ENCODE measurements at regions not wholly inside any gene's neighbourhood (a gene's known extent, or its start where the extent isn't known, plus 50 kb on each side); places are given as distances from the start of the nearest gene placed in this dataset.

GRCh38 chr4:103802766-103803165, 83.0 kb upstream of the TACR3 start:
- TF ChIP-seq EZH2 (IDR thresholded peaks at IDR 0.05; ENCODE audit: low read length) (no peak), CTCF (optimal IDR thresholded peaks at IDR 0.05 in 1 of 3, IDR thresholded peaks at IDR 0.05 in 1 of 3, conservative IDR thresholded peaks at IDR 0.05 in 1 of 3; ENCODE audit: extremely low read depth in 1 of 3, insufficient read depth in 2 of 3, low read length in 3 of 3) (no peak)
- Histone ChIP-seq H4K20me1 (ENCODE audit: control insufficient read depth, extremely low read depth, insufficient read depth, low read length) (no peaks in the 10 kb centered on the region), H3K4me3 (ENCODE audit: control insufficient read depth in 2 of 3, extremely low read depth in 1 of 3, insufficient read depth in 2 of 3, low read depth in 1 of 3, low read length in 3 of 3) (no peak overlapping the region), H3K9me1 (ENCODE audit: control insufficient read depth, extremely low read depth, insufficient read depth, low read length) (no peaks in the 10 kb centered on the region), H3K9me3 (ENCODE audit: control insufficient read depth, low read depth, low read length) (no peaks in the 10 kb centered on the region), H3K4me1 (ENCODE audit: control insufficient read depth, extremely low read depth, insufficient read depth, low read length) (no peaks in the 10 kb centered on the region), H3K27me3 (ENCODE audit: control insufficient read depth, extremely low read depth, insufficient read depth, low read length) (no peaks in the 10 kb centered on the region), H3K79me2 (ENCODE audit: control insufficient read depth, insufficient read depth, low read length) (no peaks in the 10 kb centered on the region), H2AFZ (ENCODE audit: control insufficient read depth, low read length) (no peak overlapping the region), H3K27ac (ENCODE audit: control insufficient read depth, insufficient read depth, low read length) (no peak overlapping the region), H3K36me3 (ENCODE audit: control insufficient read depth in 2 of 2, extremely low read depth in 1 of 2, insufficient read depth in 2 of 2, low read length in 2 of 2) (no peaks in the 10 kb centered on the region), H3K4me2 (ENCODE audit: control insufficient read depth, extremely low read depth, insufficient read depth, low read depth, low read length) (no peak overlapping the region), H3K9ac (ENCODE audit: control insufficient read depth, extremely low read depth, insufficient read depth, low read length) (no peak overlapping the region)
- DNase-seq (ENCODE audit: low read depth, low spot score) = no peak
- FAIRE-seq = no peak
- dilution Hi-C loops (cut with MboI; ENCODE audit: extremely low pct_ligation_motif_present, low sequenced_read_pairs) = no loop called here

DNA sequence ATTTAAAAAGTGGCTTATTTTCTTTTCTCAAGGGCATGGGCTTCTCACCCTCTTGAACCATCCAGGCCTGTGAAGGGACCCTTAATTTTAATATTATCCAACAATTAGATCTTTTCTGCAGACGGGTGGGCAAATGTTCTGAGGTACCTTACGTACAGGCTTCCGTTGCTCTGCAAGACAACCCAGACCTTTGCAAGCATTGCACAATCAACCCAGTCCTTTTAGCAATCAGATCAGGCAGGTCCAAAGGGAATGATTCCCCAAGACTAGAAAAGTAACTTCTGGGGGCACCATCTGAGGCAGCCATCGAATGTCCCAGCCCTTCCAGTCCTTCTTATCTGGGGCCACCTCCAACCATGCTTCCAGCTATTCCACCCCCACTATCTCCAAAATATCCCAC, 67.3 kb upstream of the TACR3 start:
- dilution Hi-C loops (cut with MboI; ENCODE audit: extremely low pct_ligation_motif_present, low sequenced_read_pairs) = no loop called here
- no peaks in the 10 kb centered on the region for H3K36me3 ChIP-seq (ENCODE audit: control insufficient read depth in 2 of 2, extremely low read depth in 1 of 2, insufficient read depth in 2 of 2, low read length in 2 of 2)
- DNase-seq (ENCODE audit: low read depth, low spot score) = no peak
- H3K27me3 ChIP-seq (ENCODE audit: control insufficient read depth, extremely low read depth, insufficient read depth, low read length) = no peaks in the 10 kb centered on the region
- H3K4me1 ChIP-seq (ENCODE audit: control insufficient read depth, extremely low read depth, insufficient read depth, low read length) = no peaks in the 10 kb centered on the region
- H4K20me1 ChIP-seq (ENCODE audit: control insufficient read depth, extremely low read depth, insufficient read depth, low read length) = no peaks in the 10 kb centered on the region
- H3K79me2 ChIP-seq (ENCODE audit: control insufficient read depth, insufficient read depth, low read length) = no peaks in the 10 kb centered on the region
- H3K9ac ChIP-seq (ENCODE audit: control insufficient read depth, extremely low read depth, insufficient read depth, low read length) = no peak overlapping the region
- H3K4me2 ChIP-seq (ENCODE audit: control insufficient read depth, extremely low read depth, insufficient read depth, low read depth, low read length) = no peak overlapping the region
- no peak overlapping the region for H3K27ac ChIP-seq (ENCODE audit: control insufficient read depth, insufficient read depth, low read length)
- H2AFZ ChIP-seq (ENCODE audit: control insufficient read depth, low read length) = no peak overlapping the region
- no peak overlapping the region for H3K4me3 ChIP-seq (ENCODE audit: control insufficient read depth in 2 of 3, extremely low read depth in 1 of 3, insufficient read depth in 2 of 3, low read depth in 1 of 3, low read length in 3 of 3)
- no peaks in the 10 kb centered on the region for H3K9me3 ChIP-seq (ENCODE audit: control insufficient read depth, low read depth, low read length)
- TF ChIP-seq CTCF (optimal IDR thresholded peaks at IDR 0.05 in 1 of 3, IDR thresholded peaks at IDR 0.05 in 1 of 3, conservative IDR thresholded peaks at IDR 0.05 in 1 of 3; ENCODE audit: extremely low read depth in 1 of 3, insufficient read depth in 2 of 3, low read length in 3 of 3) (no peak), EZH2 (IDR thresholded peaks at IDR 0.05; ENCODE audit: low read length) (no peak)
- FAIRE-seq = no peak
- H3K9me1 ChIP-seq (ENCODE audit: control insufficient read depth, extremely low read depth, insufficient read depth, low read length) = no peaks in the 10 kb centered on the region
